Activated B cell treated with CpG ODN at 0.5 μM for 24 hours (primary cell): ENCODE measurements at regions not wholly inside any gene's neighbourhood (a gene's known extent, or its start where the extent isn't known, plus 50 kb on each side); places are given as distances from the start of the nearest gene placed in this dataset.

ENCODE experiments used
- ATAC-seq: fragments of 200-7000 bp; cut with Tn5 transposase; one replicate; pipeline ENCODE4 v1.10.0; 2021; ENCODE audit warnings: low read depth, mild to moderate bottlenecking, moderate library complexity
- CTCF ChIA-PET: fragments of 350-600 bp; sonication (Branson Sonifier 250); formaldehyde crosslinking; loops from one replicate; lab custom pipeline; 2021; ENCODE audit warnings: antibody characterized with exemption; lab: Charles Lee
- POLR2A ChIA-PET: fragments of 350-600 bp; sonication (Branson Sonifier 250); formaldehyde crosslinking; loops from one replicate; lab custom pipeline; 2021; ENCODE audit warnings: antibody characterized with exemption; lab: Charles Lee
- DNase-seq: peaks from one replicate; pipeline ENCODE4 v3.0.0; 2022
- H3K27ac Mint-ChIP-seq: one replicate; pipeline ENCODE4 v1.8.0; 2020; ENCODE audit warnings: mixed read lengths
- H3K27me3 Mint-ChIP-seq: one replicate; pipeline ENCODE4 v1.8.0; 2021; ENCODE audit warnings: mixed read lengths
- H3K36me3 Mint-ChIP-seq: one replicate; pipeline ENCODE4 v1.8.0; 2021; ENCODE audit warnings: low read depth, mixed read lengths
- H3K4me1 Mint-ChIP-seq: one replicate; pipeline ENCODE4 v1.8.0; 2021; ENCODE audit warnings: mixed read lengths
- H3K4me3 Mint-ChIP-seq: one replicate; pipeline ENCODE4 v1.8.0; 2020; ENCODE audit warnings: mild to moderate bottlenecking, mixed read lengths
- H3K9me3 Mint-ChIP-seq: one replicate; pipeline ENCODE4 v1.8.0; 2020; ENCODE audit warnings: mixed read lengths
- intact Hi-C: fragments of 100-400 bp; cut with micrococcal nuclease; formaldehyde crosslinking; loops from one replicate; pipeline ENCODE4 v1.15.1; 2024
- TF ChIP-seq, protein P1 (sequence below): fragments of 200-600 bp; IDR thresholded peaks from one replicate; pipeline ENCODE4 v1.8.0; 2022; ENCODE audit warnings: antibody characterized with exemption, mild to moderate bottlenecking

- intact Hi-C loops: no loop called here
- CTCF ChIA-PET: no interaction called here
- no peak for DNase-seq
- Mint-ChIP-seq H3K4me3 (no peak overlapping the region), H3K27ac (no peak overlapping the region), H3K9me3 (peaks cover 4% of the 10 kb centered on the region), H3K36me3 (no peaks in the 10 kb centered on the region), H3K27me3 (no peaks in the 10 kb centered on the region), H3K4me1 (no peaks in the 10 kb centered on the region)
- TF ChIP-seq, protein P1, sequence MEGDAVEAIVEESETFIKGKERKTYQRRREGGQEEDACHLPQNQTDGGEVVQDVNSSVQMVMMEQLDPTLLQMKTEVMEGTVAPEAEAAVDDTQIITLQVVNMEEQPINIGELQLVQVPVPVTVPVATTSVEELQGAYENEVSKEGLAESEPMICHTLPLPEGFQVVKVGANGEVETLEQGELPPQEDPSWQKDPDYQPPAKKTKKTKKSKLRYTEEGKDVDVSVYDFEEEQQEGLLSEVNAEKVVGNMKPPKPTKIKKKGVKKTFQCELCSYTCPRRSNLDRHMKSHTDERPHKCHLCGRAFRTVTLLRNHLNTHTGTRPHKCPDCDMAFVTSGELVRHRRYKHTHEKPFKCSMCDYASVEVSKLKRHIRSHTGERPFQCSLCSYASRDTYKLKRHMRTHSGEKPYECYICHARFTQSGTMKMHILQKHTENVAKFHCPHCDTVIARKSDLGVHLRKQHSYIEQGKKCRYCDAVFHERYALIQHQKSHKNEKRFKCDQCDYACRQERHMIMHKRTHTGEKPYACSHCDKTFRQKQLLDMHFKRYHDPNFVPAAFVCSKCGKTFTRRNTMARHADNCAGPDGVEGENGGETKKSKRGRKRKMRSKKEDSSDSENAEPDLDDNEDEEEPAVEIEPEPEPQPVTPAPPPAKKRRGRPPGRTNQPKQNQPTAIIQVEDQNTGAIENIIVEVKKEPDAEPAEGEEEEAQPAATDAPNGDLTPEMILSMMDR: no peak
- no peak for ATAC-seq
- POLR2A ChIA-PET: no interaction called here
Observed at GRCh38 chr13:64993514-64994164, 2236.5 kb downstream of the PCDH9 start.

- Mint-ChIP-seq H3K27ac (no peak overlapping the region), H3K4me3 (no peak overlapping the region), H3K4me1 (no peaks in the 10 kb centered on the region), H3K9me3 (peaks cover 4% of the 10 kb centered on the region), H3K27me3 (no peaks in the 10 kb centered on the region), H3K36me3 (no peaks in the 10 kb centered on the region)
- ChIA-PET POLR2A (no interaction called here), CTCF (no interaction called here)
- TF ChIP-seq, protein P1: no peak
- intact Hi-C loops: no loop called here
- DNase-seq: no peak
- no peak for ATAC-seq
Observed at GRCh38 chr13:64992314-64992713, 2237.8 kb downstream of the PCDH9 start.

DNA sequence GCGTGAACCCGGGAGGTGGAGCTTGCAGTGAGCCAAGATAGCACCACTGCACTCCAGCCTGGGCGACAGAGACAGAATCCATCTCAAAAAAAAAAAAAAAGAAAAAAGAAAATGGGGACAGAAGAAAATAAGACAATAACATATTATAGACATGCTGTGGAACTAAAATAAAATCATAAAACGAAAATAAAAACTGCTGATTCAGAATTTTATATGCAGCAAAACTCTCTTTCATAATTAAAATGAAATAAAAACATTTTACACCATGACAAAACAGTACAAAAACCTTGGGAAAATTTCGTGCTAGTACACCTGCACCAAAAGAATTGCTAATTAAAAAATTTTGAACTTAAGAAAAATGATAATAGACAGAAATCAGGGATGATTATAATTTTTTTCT is 2245.1 kb downstream of the PCDH9 start:
- no peak for DNase-seq
- H3K4me1 Mint-ChIP-seq: no peaks in the 10 kb centered on the region
- H3K36me3 Mint-ChIP-seq: no peaks in the 10 kb centered on the region
- ChIA-PET CTCF (no interaction called here), POLR2A (no interaction called here)
- H3K4me3 Mint-ChIP-seq: no peak overlapping the region
- H3K9me3 Mint-ChIP-seq: peaks cover 8% of the 10 kb centered on the region
- intact Hi-C loops: no loop called here
- TF ChIP-seq, protein P1: no peak
- H3K27me3 Mint-ChIP-seq: no peaks in the 10 kb centered on the region
- H3K27ac Mint-ChIP-seq: no peak overlapping the region
- no peak for ATAC-seq

GRCh38 chr13:64962404-64962803 is 2267.7 kb downstream of the PCDH9 start:
- intact Hi-C loops: no loop called here
- Mint-ChIP-seq H3K36me3 (no peaks in the 10 kb centered on the region), H3K27me3 (no peaks in the 10 kb centered on the region), H3K4me3 (no peak overlapping the region), H3K9me3 (peaks cover 17% of the 10 kb centered on the region), H3K4me1 (no peaks in the 10 kb centered on the region), H3K27ac (no peak overlapping the region)
- POLR2A ChIA-PET: no interaction called here
- ATAC-seq (no peak), DNase-seq (no peak)
- TF ChIP-seq, protein P1: no peak
- CTCF ChIA-PET: no interaction called here

GRCh38 chr13:64959276-64959675 is 2270.9 kb downstream of the PCDH9 start:
- intact Hi-C loops: no loop called here
- Mint-ChIP-seq H3K27ac (no peak overlapping the region), H3K4me3 (no peak overlapping the region), H3K9me3 (peaks cover 6% of the 10 kb centered on the region), H3K27me3 (no peaks in the 10 kb centered on the region), H3K36me3 (no peaks in the 10 kb centered on the region), H3K4me1 (no peaks in the 10 kb centered on the region)
- TF ChIP-seq, protein P1: no peak
- CTCF ChIA-PET: no interaction called here
- POLR2A ChIA-PET: no interaction called here
- ATAC-seq (no peak), DNase-seq (no peak)
